GM12875 (cell line): ENCODE measurements at regions not wholly inside any gene's neighbourhood (a gene's known extent, or its start where the extent isn't known, plus 50 kb on each side); places are given as distances from the start of the nearest gene placed in this dataset.
"Not testable (repeated sequence)": the region's sequence is repeated elsewhere in the genome, so short reads cannot be mapped to it uniquely, and the experiment has no call there.

Experiments used
- H3K4me3 ChIP-seq: one replicate; pipeline ENCODE4 v1.5.1; 2011; ENCODE audit warnings: low read depth, low read length, control low read depth
- TF ChIP-seq, protein P1 (sequence below): IDR thresholded peaks from 2 replicates; pipeline ENCODE4 v1.5.1; 2011; ENCODE audit warnings: low read depth, mild to moderate bottlenecking, control low read depth, inconsistent platforms, low read length, moderate library complexity, borderline replicate concordance; ENCODE audit not compliant: insufficient read depth

DNA sequence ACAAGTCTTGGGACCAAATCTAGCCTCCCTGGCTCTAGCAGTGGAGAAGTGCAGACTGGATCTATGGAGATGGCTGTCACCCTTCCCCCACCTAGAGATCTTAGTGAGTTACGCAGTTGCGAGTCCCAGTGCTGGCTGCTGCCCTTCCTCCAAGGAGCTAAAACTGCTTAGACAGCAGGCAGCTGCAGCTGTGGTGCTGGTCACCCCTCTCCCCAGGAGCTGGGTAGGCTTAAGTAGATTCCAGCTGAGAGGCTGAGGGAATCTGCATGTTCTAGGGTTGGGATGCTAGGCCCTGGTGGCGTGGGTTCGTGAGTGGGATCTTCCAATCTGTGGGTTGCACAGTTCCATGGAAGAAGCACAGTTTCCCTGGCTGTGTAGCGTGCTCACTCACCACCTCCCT, 120.2 kb downstream of the SLC35B3 start:
- no peak overlapping the region for H3K4me3 ChIP-seq
- TF ChIP-seq, protein P1, sequence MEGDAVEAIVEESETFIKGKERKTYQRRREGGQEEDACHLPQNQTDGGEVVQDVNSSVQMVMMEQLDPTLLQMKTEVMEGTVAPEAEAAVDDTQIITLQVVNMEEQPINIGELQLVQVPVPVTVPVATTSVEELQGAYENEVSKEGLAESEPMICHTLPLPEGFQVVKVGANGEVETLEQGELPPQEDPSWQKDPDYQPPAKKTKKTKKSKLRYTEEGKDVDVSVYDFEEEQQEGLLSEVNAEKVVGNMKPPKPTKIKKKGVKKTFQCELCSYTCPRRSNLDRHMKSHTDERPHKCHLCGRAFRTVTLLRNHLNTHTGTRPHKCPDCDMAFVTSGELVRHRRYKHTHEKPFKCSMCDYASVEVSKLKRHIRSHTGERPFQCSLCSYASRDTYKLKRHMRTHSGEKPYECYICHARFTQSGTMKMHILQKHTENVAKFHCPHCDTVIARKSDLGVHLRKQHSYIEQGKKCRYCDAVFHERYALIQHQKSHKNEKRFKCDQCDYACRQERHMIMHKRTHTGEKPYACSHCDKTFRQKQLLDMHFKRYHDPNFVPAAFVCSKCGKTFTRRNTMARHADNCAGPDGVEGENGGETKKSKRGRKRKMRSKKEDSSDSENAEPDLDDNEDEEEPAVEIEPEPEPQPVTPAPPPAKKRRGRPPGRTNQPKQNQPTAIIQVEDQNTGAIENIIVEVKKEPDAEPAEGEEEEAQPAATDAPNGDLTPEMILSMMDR = no peak

DNA sequence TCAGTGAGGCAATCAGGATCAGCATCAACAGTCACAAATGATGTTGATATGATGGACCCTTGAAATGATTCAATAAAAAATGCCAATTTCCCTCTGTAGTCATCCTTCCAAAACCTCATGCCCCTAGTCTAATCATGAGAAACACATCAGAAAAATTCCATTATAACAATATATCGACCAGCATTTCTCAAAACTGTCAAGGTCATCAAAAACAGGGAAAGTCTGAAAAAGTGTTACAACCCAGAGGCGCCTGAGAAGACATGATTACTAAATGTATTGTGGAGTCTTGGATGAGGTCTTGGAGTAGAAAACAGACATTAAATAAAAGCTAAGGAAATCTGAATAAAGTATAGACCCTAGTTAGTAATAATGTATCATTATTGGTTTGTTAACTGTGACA, 133.8 kb downstream of the SLC35B3 start:
- no peak overlapping the region for H3K4me3 ChIP-seq
- TF ChIP-seq, protein P1 = no peak

DNA sequence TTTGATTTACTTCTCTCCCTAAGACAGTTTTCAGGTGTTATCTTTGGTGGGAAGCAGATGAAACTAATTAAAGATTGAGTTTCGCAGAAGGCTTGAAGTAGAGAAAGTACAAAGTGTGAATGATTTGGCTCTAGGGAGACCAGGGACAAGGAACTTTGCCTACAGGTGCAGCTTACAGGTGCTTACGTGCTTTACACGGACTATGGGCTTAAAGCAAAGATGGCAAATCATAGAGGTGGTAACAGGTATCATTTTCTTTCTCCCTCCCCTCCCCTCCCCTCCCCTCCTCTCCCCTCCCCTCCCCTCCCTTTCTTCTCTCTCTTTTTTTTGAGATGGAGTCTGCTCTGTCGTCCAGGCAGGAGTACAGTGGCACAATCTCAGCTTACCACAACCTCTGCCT, 136.3 kb downstream of the SLC35B3 start:
- H3K4me3 ChIP-seq = no peak overlapping the region
- TF ChIP-seq, protein P1 = no peak

DNA sequence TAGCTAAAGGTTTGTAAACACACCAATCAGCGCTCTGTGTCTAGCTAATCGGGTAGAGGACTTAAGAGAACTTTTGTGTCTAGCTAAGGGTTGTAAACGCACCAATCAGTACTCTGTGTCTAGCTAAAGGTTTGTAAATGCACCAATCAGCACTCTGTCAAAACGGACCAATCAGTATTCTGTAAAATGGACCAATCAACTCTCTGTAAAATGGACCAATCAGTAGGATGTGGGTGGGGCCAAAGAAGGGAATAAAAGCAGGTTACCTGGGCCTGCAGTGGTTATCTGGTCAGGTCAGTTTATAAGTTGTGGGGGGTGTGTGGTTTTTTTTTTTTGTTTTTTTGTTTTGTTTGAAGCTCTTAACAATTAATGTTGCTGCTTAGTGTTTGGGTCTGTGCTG, 152.4 kb downstream of the SLC35B3 start:
- H3K4me3 ChIP-seq = not testable (repeated sequence)

DNA sequence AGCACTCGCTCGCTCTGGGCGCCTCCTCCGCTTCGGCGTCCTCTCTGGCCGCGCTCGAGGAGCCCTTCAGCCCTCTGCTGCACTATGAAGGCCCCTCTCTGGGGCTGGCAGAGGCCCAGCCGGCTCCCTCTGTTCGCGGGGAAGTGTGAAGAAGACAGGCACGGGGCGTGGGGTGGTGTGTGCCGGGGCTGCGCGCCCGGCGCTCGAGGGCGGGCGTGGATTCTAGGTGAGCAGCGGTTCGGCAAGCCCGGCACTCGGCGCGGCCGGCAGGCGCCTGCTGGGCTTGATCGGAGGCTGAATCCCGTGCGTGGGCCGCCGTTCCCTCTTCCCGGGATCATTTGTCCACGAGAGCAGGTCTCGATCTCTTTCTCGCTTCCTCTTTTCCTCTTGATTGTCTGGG, 153.0 kb downstream of the SLC35B3 start:
- TF ChIP-seq, protein P1 = no peak
- no peak overlapping the region for H3K4me3 ChIP-seq

DNA sequence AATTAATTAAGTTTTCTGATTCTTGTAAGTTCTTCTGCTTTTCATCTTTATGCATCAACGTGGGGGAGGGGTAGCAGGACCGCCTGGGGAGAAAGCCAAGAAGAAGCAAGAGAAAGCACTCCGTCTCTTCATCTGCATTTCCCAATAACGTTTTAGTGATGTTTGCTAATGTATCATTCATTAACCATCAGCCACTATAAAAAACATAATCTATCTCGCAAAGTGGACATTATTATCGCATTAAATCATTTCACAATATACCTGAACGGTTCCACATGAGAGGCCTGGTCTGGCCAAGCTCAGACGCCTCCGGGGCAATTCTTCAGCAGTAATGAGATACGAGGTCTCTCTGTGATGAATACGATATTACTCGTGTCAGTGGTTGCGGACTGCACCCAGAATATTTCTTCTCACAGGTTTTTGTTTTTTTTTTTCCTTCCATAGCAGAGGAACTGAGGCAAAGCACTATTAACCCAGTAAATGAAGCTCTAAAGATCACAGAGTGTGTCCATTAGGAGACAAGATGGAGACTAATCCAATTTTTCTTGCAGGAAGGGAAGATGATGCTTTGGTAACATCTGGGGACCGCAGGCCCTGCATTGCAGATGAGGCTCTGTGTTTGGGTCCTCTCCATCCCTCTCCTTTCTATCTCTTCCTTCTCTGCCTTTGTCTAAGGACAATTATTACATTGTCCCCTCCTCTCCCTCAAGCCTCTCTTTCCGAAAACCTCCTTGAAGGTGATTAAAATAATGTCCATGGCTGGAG, 156.1 kb downstream of the SLC35B3 start:
- no peak overlapping the region for H3K4me3 ChIP-seq
- TF ChIP-seq, protein P1 = no peak

DNA sequence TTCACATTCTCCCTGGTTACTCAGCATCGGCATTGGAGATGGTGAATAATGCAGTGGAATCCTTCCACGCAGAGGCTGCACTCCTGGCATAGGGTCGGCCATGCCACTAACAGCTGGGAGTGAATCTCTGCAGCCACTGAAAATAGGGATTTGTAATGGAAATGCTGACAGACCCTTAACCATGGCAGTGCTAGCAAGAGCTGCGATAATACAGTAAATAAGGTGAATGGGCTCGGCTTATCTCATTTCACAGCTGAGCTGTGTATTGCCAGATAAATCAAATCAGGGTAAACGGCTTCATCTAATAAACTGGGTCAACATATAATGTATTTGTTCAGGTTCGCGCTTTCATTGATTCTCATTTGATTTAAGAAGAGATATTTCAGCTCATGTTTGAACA, 156.8 kb downstream of the SLC35B3 start:
- TF ChIP-seq, protein P1 = no peak
- no peak overlapping the region for H3K4me3 ChIP-seq
